ENCODE measurements at regions not wholly inside any gene's neighbourhood (a gene's known extent, or its start where the extent isn't known, plus 50 kb on each side); places are given as distances from the start of the nearest gene placed in this dataset.
A peak's percentile ranks its signal among the peaks of the same experiment; 100 is the strongest.

- 97% methylated on average over 1 of the region's 1 CpG for whole genome bisulfite sequencing
- Histone ChIP-seq H3K36me3 (no peaks in the 10 kb centered on the region), H3K27me3 (replicated peaks; ENCODE audit: insufficient read depth) (no peaks in the 10 kb centered on the region), H3K4me1 (replicated peaks) (no peaks in the 10 kb centered on the region), H3K27ac (no peak overlapping the region), H3K9me3 (no peaks in the 10 kb centered on the region), H3K4me3 (no peak overlapping the region)
- intact Hi-C loops (cut with DNase I): loop anchor here (2.0 kb wide), 1 partner anchor 19 kb away; no protein-coding TSS in a partner anchor
- no peak for DNase-seq (ENCODE audit: low spot score)
- TF ChIP-seq POLR2AphosphoS5 (IDR thresholded peaks at IDR 0.05) (no peak), POLR2A (IDR thresholded peaks at IDR 0.05) (no peak), CTCF (IDR thresholded peaks at IDR 0.05) (no peak)
These were observed 97.9 kb upstream of the FOXP4 start for GRCh38 chr6:41448256-41448655.

- TF ChIP-seq POLR2AphosphoS5 (IDR thresholded peaks at IDR 0.05) (no peak), CTCF (IDR thresholded peaks at IDR 0.05) (no peak), POLR2A (IDR thresholded peaks at IDR 0.05) (no peak)
- Histone ChIP-seq H3K27me3 (replicated peaks; ENCODE audit: insufficient read depth) (no peaks in the 10 kb centered on the region), H3K9me3 (no peaks in the 10 kb centered on the region), H3K4me1 (replicated peaks) (no peaks in the 10 kb centered on the region), H3K27ac (peak overlapping the region in 1 of 2 donors; percentile 20), H3K4me3 (no peak overlapping the region), H3K36me3 (no peaks in the 10 kb centered on the region)
- no peak for DNase-seq (ENCODE audit: low spot score)
- intact Hi-C loops (cut with DNase I): loop anchor here (2.0 kb wide), 1 partner anchor 21 kb away; no protein-coding TSS in a partner anchor
- 49% methylated on average over 8 of the region's 8 CpGs for WGBS
These were observed 96.6 kb upstream of the FOXP4 start for GRCh38 chr6:41449399-41450245.

GRCh38 chr6:41450581-41450980, 95.6 kb upstream of the FOXP4 start:
- Histone ChIP-seq H3K27me3 (replicated peaks; ENCODE audit: insufficient read depth) (no peaks in the 10 kb centered on the region), H3K27ac (no peak overlapping the region), H3K4me1 (replicated peaks) (no peaks in the 10 kb centered on the region), H3K36me3 (no peaks in the 10 kb centered on the region), H3K4me3 (no peak overlapping the region), H3K9me3 (no peaks in the 10 kb centered on the region)
- WGBS: 94% methylated on average over 13 of the region's 13 CpGs
- DNase-seq (ENCODE audit: low spot score): no peak
- TF ChIP-seq POLR2AphosphoS5 (IDR thresholded peaks at IDR 0.05) (no peak), POLR2A (IDR thresholded peaks at IDR 0.05) (no peak), CTCF (IDR thresholded peaks at IDR 0.05) (no peak)
- intact Hi-C loops (cut with DNase I): no loop called here

GRCh38 chr6:41451039-41451438, 95.1 kb upstream of the FOXP4 start:
- TF ChIP-seq POLR2A (IDR thresholded peaks at IDR 0.05) (no peak), CTCF (IDR thresholded peaks at IDR 0.05) (no peak), POLR2AphosphoS5 (IDR thresholded peaks at IDR 0.05) (no peak)
- Histone ChIP-seq H3K27me3 (replicated peaks; ENCODE audit: insufficient read depth) (no peaks in the 10 kb centered on the region), H3K36me3 (no peaks in the 10 kb centered on the region), H3K4me1 (replicated peaks) (no peaks in the 10 kb centered on the region), H3K9me3 (no peaks in the 10 kb centered on the region), H3K4me3 (no peak overlapping the region), H3K27ac (peak overlapping the region in 1 of 2 donors; percentile 42)
- no peak for DNase-seq (ENCODE audit: low spot score)
- WGBS: 67% methylated on average over 9 of the region's 9 CpGs
- intact Hi-C loops (cut with DNase I): no loop called here
